IPS-NIHi7 (cell line): ENCODE measurements at regions not wholly inside any gene's neighbourhood (a gene's known extent, or its start where the extent isn't known, plus 50 kb on each side); places are given as distances from the start of the nearest gene placed in this dataset.

Experiments used
- DNase-seq: peaks from one replicate; pipeline ENCODE4 v3.0.0; 2012; ENCODE audit warnings: mixed read lengths; ENCODE audit errors: extremely low spot score

- DNase-seq, result no peak
Observed at GRCh38 chr9:1959371-1959770, 55.8 kb upstream of the SMARCA2 start.

GRCh38 chr9:1960342-1961042, 54.7 kb upstream of the SMARCA2 start:
- no peak for DNase-seq

- DNase-seq, result no peak
Observed at GRCh38 chr9:1962122-1962521, 53.0 kb upstream of the SMARCA2 start.

GRCh38 chr9:1962588-1963106, 52.5 kb upstream of the SMARCA2 start:
- DNase-seq, result no peak

GRCh38 chr9:1964093-1964492, 51.1 kb upstream of the SMARCA2 start:
- no peak for DNase-seq
